Endothelial cell of umbilical vein (primary cell): ENCODE measurements at regions not wholly inside any gene's neighbourhood (a gene's known extent, or its start where the extent isn't known, plus 50 kb on each side); places are given as distances from the start of the nearest gene placed in this dataset.

Experiments used
- BruUV-seq: library from RNA; stranded (reverse); fragments of 400-500 nt; replicated peaks from 2 replicates; lab custom pipeline; 2021; lab: Mats Ljungman, UMichigan
- CTCF ChIA-PET: fragments of 300-600, 350-600 bp; sonication (Branson Sonifier 250); formaldehyde crosslinking; loops from one replicate; lab custom pipeline; 2021; ENCODE audit warnings: antibody characterized with exemption, inconsistent platforms; lab: Charles Lee
- POLR2A ChIA-PET: fragments of 300-600, 350-600 bp; sonication (Branson Sonifier 250); formaldehyde crosslinking; loops from one replicate; lab custom pipeline; 2021; ENCODE audit warnings: antibody characterized with exemption, inconsistent platforms; lab: Charles Lee
- DNase-seq: peaks from one replicate; pipeline ENCODE4 v3.0.0-alpha.2; 2011; ENCODE audit warnings: low read depth, low spot score
- FAIRE-seq: peaks from 2 replicates; lab custom pipeline; 2011; peaks lifted over from hg19 to GRCh38; lab: Jason Lieb, UNC
- H2AFZ ChIP-seq: 2 replicates; pipeline ENCODE4 v1.6.0; 2012; ENCODE audit warnings: low read depth, low read length, control low read depth, inconsistent platforms
- H3K27ac ChIP-seq: 2 replicates; pipeline ENCODE4 v1.5.1; 2011; ENCODE audit warnings: low read depth, mild to moderate bottlenecking, control low read depth, low read length, moderate library complexity; ENCODE audit not compliant: insufficient read depth
- H3K27me3 ChIP-seq, 2 experiments: 2 replicates each; pipeline versions ENCODE4 v1.6.0 to v1.6.1; 2011; ENCODE audit warnings: low read length in 2 of 2, mixed read lengths in 1 of 2; ENCODE audit not compliant: control insufficient read depth in 2 of 2, insufficient read depth in 2 of 2
- H3K36me3 ChIP-seq, 2 experiments: 2 replicates in 1 of 2; 3 replicates in 1 of 2; pipeline ENCODE4 v1.5.1; 2011; ENCODE audit warnings: low read length in 2 of 2, mild to moderate bottlenecking in 1 of 2, moderate library complexity in 1 of 2; ENCODE audit not compliant: control insufficient read depth in 2 of 2, insufficient read depth in 2 of 2; ENCODE audit errors: extremely low read depth in 1 of 2
- H3K4me1 ChIP-seq: 3 replicates; pipeline ENCODE4 v1.5.1; 2011; ENCODE audit warnings: mild to moderate bottlenecking, low read length; ENCODE audit not compliant: control insufficient read depth, insufficient read depth; ENCODE audit errors: extremely low read depth
- H3K4me2 ChIP-seq: 2 replicates; pipeline ENCODE4 v1.6.1; 2011; ENCODE audit warnings: low read length, control low read depth, mixed read lengths; ENCODE audit not compliant: insufficient read depth
- H3K4me3 ChIP-seq, 3 experiments: fragments of 200-600 bp in 1 of 3; sonication (generic), shearing (Covaris generic) in 1 of 3; replicated peaks in 1 of 3; 2 replicates each; pipeline ENCODE4 v1.5.1; 2011 to 2016; ENCODE audit warnings: control low read depth in 3 of 3, low read length in 3 of 3, mild to moderate bottlenecking in 2 of 3, inconsistent platforms in 1 of 3, low read depth in 1 of 3, moderate library complexity in 1 of 3; ENCODE audit not compliant: insufficient read depth in 1 of 3
- H3K79me2 ChIP-seq: 2 replicates; pipeline ENCODE4 v1.6.0; 2012; ENCODE audit warnings: low read length, inconsistent platforms; ENCODE audit not compliant: control insufficient read depth, insufficient read depth
- H3K9ac ChIP-seq: replicated peaks from 2 replicates; pipeline ENCODE3; 2011; ENCODE audit warnings: low read length, control low read depth; ENCODE audit not compliant: insufficient read depth; ENCODE audit errors: extremely low read depth
- H3K9me1 ChIP-seq: replicated peaks from 3 replicates; pipeline ENCODE4 v1.6.0; 2011; ENCODE audit warnings: mild to moderate bottlenecking, low read length; ENCODE audit not compliant: control insufficient read depth, insufficient read depth; ENCODE audit errors: extremely low read depth
- H3K9me3 ChIP-seq: replicated peaks from 2 replicates; pipeline ENCODE4 v1.5.1; 2012; ENCODE audit warnings: low read length, inconsistent platforms; ENCODE audit not compliant: control insufficient read depth, insufficient read depth
- H4K20me1 ChIP-seq: replicated peaks from 2 replicates; pipeline ENCODE3; 2011; ENCODE audit warnings: mild to moderate bottlenecking, low read length; ENCODE audit not compliant: control insufficient read depth, insufficient read depth; ENCODE audit errors: extremely low read depth
- CTCF ChIP-seq, 2 donors: IDR thresholded peaks; 1 replicate in 1 of 2; 2 replicates in 1 of 2; pipeline ENCODE4 v1.5.1; 2011; ENCODE audit warnings: low read length in 2 of 2, mild to moderate bottlenecking in 2 of 2, moderate library complexity in 2 of 2, control low read depth in 1 of 2, inconsistent platforms in 1 of 2, low read depth in 1 of 2; ENCODE audit not compliant: insufficient read depth in 1 of 2; ENCODE audit errors: extremely low read depth in 1 of 2
- EZH2 ChIP-seq: IDR thresholded peaks from 2 replicates; pipeline ENCODE4 v1.6.1; 2012; ENCODE audit warnings: borderline replicate concordance, low read depth, mild to moderate bottlenecking, moderate library complexity, low read length, inconsistent platforms; ENCODE audit not compliant: severe bottlenecking
- FOS ChIP-seq: IDR thresholded peaks from 2 replicates; pipeline ENCODE4 v1.6.1; 2011; ENCODE audit warnings: mild to moderate bottlenecking, low read length, moderate library complexity, borderline replicate concordance; ENCODE audit not compliant: insufficient read depth
- GATA2 ChIP-seq: IDR thresholded peaks from 2 replicates; pipeline ENCODE4 v1.7.0; 2011; ENCODE audit warnings: low read depth, mild to moderate bottlenecking, moderate library complexity, mixed read lengths, low read length; ENCODE audit not compliant: insufficient read length, insufficient read depth
- JUN ChIP-seq: IDR thresholded peaks from 2 replicates; pipeline ENCODE4 v1.6.1; 2011; ENCODE audit warnings: borderline replicate concordance, low read depth; ENCODE audit not compliant: insufficient read length, insufficient read depth
- MAX ChIP-seq: IDR thresholded peaks from 2 replicates; pipeline ENCODE4 v1.6.1; 2011; ENCODE audit not compliant: insufficient read depth, insufficient read length
- MYC ChIP-seq: IDR thresholded peaks from one replicate; pipeline ENCODE4 v1.6.1; 2011; ENCODE audit warnings: mild to moderate bottlenecking, low read depth, low read length
- POLR2A ChIP-seq: IDR thresholded peaks from 2 replicates; pipeline ENCODE4 v1.6.1; 2012; ENCODE audit warnings: low read depth, mild to moderate bottlenecking, control low read depth, low read length
- POLR2AphosphoS5 ChIP-seq: IDR thresholded peaks from 2 replicates; pipeline ENCODE4 v1.6.1; 2012; ENCODE audit warnings: low read depth, mild to moderate bottlenecking, control low read depth, low read length, moderate library complexity; ENCODE audit not compliant: insufficient read depth
- dilution Hi-C: fragments of 300-500 bp; cut with MboI; formaldehyde crosslinking; loops from one replicate; pipeline ENCODE4 v1.15.0; 2019; ENCODE audit warnings: low sequenced_read_pairs; ENCODE audit not compliant: extremely low pct_ligation_motif_present
- intact Hi-C: fragments of 100-400 bp; cut with micrococcal nuclease; formaldehyde crosslinking; loops from one replicate; pipeline ENCODE4 v1.10.0; 2022

GRCh38 chr2:107553539-107553938, 273.2 kb upstream of the RGPD4 start:
- dilution Hi-C loops (no loop called here), intact Hi-C loops (no loop called here)
- no peaks in the 10 kb centered on the region for H3K27me3 ChIP-seq
- H3K4me1 ChIP-seq, result no peaks in the 10 kb centered on the region
- no peak overlapping the region for H3K9ac ChIP-seq
- no peaks in the 10 kb centered on the region for H3K9me1 ChIP-seq
- BruUV-seq, result no TSS peak
- DNase-seq, result no peak
- no peak overlapping the region for H3K4me2 ChIP-seq
- no peaks in the 10 kb centered on the region for H4K20me1 ChIP-seq
- no peak for FAIRE-seq
- CTCF ChIA-PET, result no interaction called here
- H2AFZ ChIP-seq, result no peak overlapping the region
- no peak overlapping the region for H3K27ac ChIP-seq
- POLR2A ChIA-PET, result no interaction called here
- no peaks in the 10 kb centered on the region for H3K79me2 ChIP-seq
- peaks cover 6% of the 10 kb centered on the region for H3K9me3 ChIP-seq
- TF ChIP-seq JUN, result no peak
- no peak for TF ChIP-seq MAX
- TF ChIP-seq POLR2A, result no peak
- no peak for TF ChIP-seq MYC
- no peak for TF ChIP-seq EZH2
- H3K36me3 ChIP-seq, result no peaks in the 10 kb centered on the region
- H3K4me3 ChIP-seq, result no peak overlapping the region

GRCh38 chr2:107556038-107556627, 270.6 kb upstream of the RGPD4 start:
- no TSS peak for BruUV-seq
- CTCF ChIA-PET, result no interaction called here
- H3K79me2 ChIP-seq, result no peaks in the 10 kb centered on the region
- no peaks in the 10 kb centered on the region for H3K9me1 ChIP-seq
- H3K36me3 ChIP-seq, result no peaks in the 10 kb centered on the region
- H3K9me3 ChIP-seq, result peaks cover 8% of the 10 kb centered on the region
- no peaks in the 10 kb centered on the region for H4K20me1 ChIP-seq
- dilution Hi-C loops, result no loop called here
- TF ChIP-seq JUN (no peak), POLR2AphosphoS5 (no peak), CTCF (IDR thresholded peaks at IDR 0.05; ENCODE audit: extremely low read depth in 1 of 2, insufficient read depth in 1 of 2, low read depth in 1 of 2, low read length in 2 of 2) (no peak), MYC (no peak), FOS (no peak), EZH2 (no peak), POLR2A (no peak), MAX (no peak), GATA2 (no peak)
- no peak for FAIRE-seq
- H2AFZ ChIP-seq, result no peak overlapping the region
- H3K27me3 ChIP-seq, result no peaks in the 10 kb centered on the region
- intact Hi-C loops, result no loop called here
- H3K4me2 ChIP-seq, result no peak overlapping the region
- H3K4me1 ChIP-seq, result no peaks in the 10 kb centered on the region
- no peak overlapping the region for H3K4me3 ChIP-seq
- DNase-seq, result no peak
- H3K9ac ChIP-seq, result no peak overlapping the region
- POLR2A ChIA-PET, result no interaction called here
- no peak overlapping the region for H3K27ac ChIP-seq
